DMS 273 treated with DMSO at 0.1 percent for 48 hours (cell line): ENCODE measurements at regions not wholly inside any gene's neighbourhood (a gene's known extent, or its start where the extent isn't known, plus 50 kb on each side); places are given as distances from the start of the nearest gene placed in this dataset.

Experiments used
- DNase-seq: peaks from one replicate; lab custom pipeline; 2025; lab: John Stamatoyannopoulos, UW

GRCh38 chr18:40949114-40949950, 1005.7 kb upstream of the PIK3C3 start:
- no peak for DNase-seq

GRCh38 chr18:40944576-40944975, 1010.5 kb upstream of the PIK3C3 start:
- no peak for DNase-seq

GRCh38 chr18:40939656-40940515, 1015.1 kb upstream of the PIK3C3 start:
- DNase-seq = no peak

- DNase-seq = no peak
Observed at GRCh38 chr18:40938615-40939014, 1016.4 kb upstream of the PIK3C3 start.

GRCh38 chr18:40937386-40937785, 1017.6 kb upstream of the PIK3C3 start:
- DNase-seq = no peak

- DNase-seq = no peak
Observed at GRCh38 chr18:40935423-40935822, 1019.6 kb upstream of the PIK3C3 start.

- no peak for DNase-seq
Observed at GRCh38 chr18:40932862-40933261, 1022.2 kb upstream of the PIK3C3 start.

GRCh38 chr18:40930211-40930882, 1024.7 kb upstream of the PIK3C3 start:
- DNase-seq = no peak

GRCh38 chr18:40929399-40929798, 1025.6 kb upstream of the PIK3C3 start:
- DNase-seq = no peak

- DNase-seq = peak; percentile 86
Observed at GRCh38 chr18:40926679-40927078, 1028.4 kb upstream of the PIK3C3 start.

- peak; percentile 58 for DNase-seq
Observed at GRCh38 chr18:40925071-40925541, 1029.9 kb upstream of the PIK3C3 start.

GRCh38 chr18:40921845-40922629, 1033.0 kb upstream of the PIK3C3 start:
- no peak for DNase-seq

- DNase-seq = no peak
Observed at GRCh38 chr18:40917056-40917455, 1038.0 kb upstream of the PIK3C3 start.

GRCh38 chr18:40915724-40916123, 1039.3 kb upstream of the PIK3C3 start:
- no peak for DNase-seq

- DNase-seq = no peak
Observed at GRCh38 chr18:40911582-40912254, 1043.3 kb upstream of the PIK3C3 start.

- DNase-seq = no peak
Observed at GRCh38 chr18:40911041-40911440, 1044.0 kb upstream of the PIK3C3 start.

GRCh38 chr18:40907842-40908241, 1047.2 kb upstream of the PIK3C3 start:
- DNase-seq = no peak

- DNase-seq = no peak
Observed at GRCh38 chr18:40904295-40904694, 1050.7 kb upstream of the PIK3C3 start.

- no peak for DNase-seq
Observed at GRCh38 chr18:40902436-40902835, 1052.6 kb upstream of the PIK3C3 start.

- DNase-seq = no peak
Observed at GRCh38 chr18:40897884-40898283, 1057.2 kb upstream of the PIK3C3 start.

- no peak for DNase-seq
Observed at GRCh38 chr18:40883271-40883670, 1071.8 kb upstream of the PIK3C3 start.
